ENCODE measurements at regions not wholly inside any gene's neighbourhood (a gene's known extent, or its start where the extent isn't known, plus 50 kb on each side); places are given as distances from the start of the nearest gene placed in this dataset.

- no peak overlapping the region for H3K4me3 ChIP-seq (ENCODE audit: low read depth in 1 of 3, low read length in 3 of 3)
- no peaks in the 10 kb centered on the region for H3K4me1 ChIP-seq (ENCODE audit: control insufficient read depth in 4 of 4, insufficient read depth in 4 of 4, low read length in 3 of 4)
- peaks cover 0 to 2% (median 0%) of the 10 kb centered on the region in 4 donors for H3K9me3 ChIP-seq (ENCODE audit: control insufficient read depth in 4 of 4, low read length in 3 of 4)
- H3K9ac ChIP-seq (ENCODE audit: low read depth in 1 of 2, low read length in 2 of 2): no peak overlapping the region
- TF ChIP-seq YY1 (IDR thresholded peaks at IDR 0.05) (no peak), RAD21 (IDR thresholded peaks at IDR 0.05) (no peak), HNF4G (IDR thresholded peaks at IDR 0.05) (no peak), JUND (IDR thresholded peaks at IDR 0.05) (no peak), FOXA1 (IDR thresholded peaks at IDR 0.05) (no peak), SP1 (IDR thresholded peaks at IDR 0.05) (no peak), RXRA (IDR thresholded peaks at IDR 0.05) (no peak)
- H3K27me3 ChIP-seq (ENCODE audit: control insufficient read depth in 4 of 4, insufficient read depth in 4 of 4, low read length in 3 of 4): no peaks in the 10 kb centered on the region
- H3K36me3 ChIP-seq (ENCODE audit: control insufficient read depth in 4 of 4, insufficient read depth in 3 of 4, low read depth in 1 of 4, low read length in 3 of 4): no peaks in the 10 kb centered on the region
- DNase-seq (ENCODE audit: low spot score): no peak
- H3K27ac ChIP-seq (ENCODE audit: low read depth in 1 of 2, low read length in 2 of 2): no peak overlapping the region
Measured at GRCh38 chr12:83257726-83258125, 571.0 kb downstream of the TMTC2 start.

DNA sequence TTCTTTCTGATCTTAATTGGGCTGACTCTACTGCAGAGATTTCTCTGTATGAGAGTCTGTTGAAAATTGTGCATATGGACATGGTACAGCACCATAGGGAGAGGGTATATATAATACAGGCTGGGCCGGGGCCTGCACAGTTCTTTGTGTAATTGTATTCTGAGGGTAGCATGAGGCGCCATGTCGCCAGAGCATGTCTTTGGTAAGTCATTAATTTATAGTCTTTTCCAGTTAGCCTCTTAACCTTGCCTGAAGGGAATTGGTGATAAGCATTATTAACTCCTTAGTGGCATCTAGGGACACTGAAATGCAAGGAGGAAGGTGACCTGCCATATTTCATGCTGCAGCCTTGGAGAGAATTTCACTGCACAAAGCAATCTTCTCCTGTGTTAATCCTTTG is 569.9 kb downstream of the TMTC2 start:
- Histone ChIP-seq H3K9ac (ENCODE audit: low read depth in 1 of 2, low read length in 2 of 2) (no peak overlapping the region), H3K36me3 (ENCODE audit: control insufficient read depth in 4 of 4, insufficient read depth in 3 of 4, low read depth in 1 of 4, low read length in 3 of 4) (no peaks in the 10 kb centered on the region), H3K27ac (ENCODE audit: low read depth in 1 of 2, low read length in 2 of 2) (no peak overlapping the region), H3K4me3 (ENCODE audit: low read depth in 1 of 3, low read length in 3 of 3) (no peak overlapping the region), H3K27me3 (ENCODE audit: control insufficient read depth in 4 of 4, insufficient read depth in 4 of 4, low read length in 3 of 4) (no peaks in the 10 kb centered on the region), H3K4me1 (ENCODE audit: control insufficient read depth in 4 of 4, insufficient read depth in 4 of 4, low read length in 3 of 4) (no peaks in the 10 kb centered on the region), H3K9me3 (ENCODE audit: control insufficient read depth in 4 of 4, low read length in 3 of 4) (peaks cover 0 to 2% (median 0%) of the 10 kb centered on the region in 4 donors)
- DNase-seq (ENCODE audit: low spot score): no peak
- TF ChIP-seq FOXA1 (IDR thresholded peaks at IDR 0.05) (no peak), TAF1 (conservative IDR thresholded peaks at IDR 0.05) (no peak), ATF3 (IDR thresholded peaks at IDR 0.05) (no peak), NR2F2 (IDR thresholded peaks at IDR 0.05) (no peak), SP1 (IDR thresholded peaks at IDR 0.05) (no peak), JUND (IDR thresholded peaks at IDR 0.05) (no peak), GABPA (IDR thresholded peaks at IDR 0.05 in 1 of 2, conservative IDR thresholded peaks at IDR 0.05 in 1 of 2) (no peak), RAD21 (IDR thresholded peaks at IDR 0.05) (no peak), YY1 (IDR thresholded peaks at IDR 0.05) (no peak), EGR1 (IDR thresholded peaks at IDR 0.05; ENCODE audit: low read depth in 2 of 2) (no peak), RXRA (IDR thresholded peaks at IDR 0.05) (no peak), FOXA2 (IDR thresholded peaks at IDR 0.05) (no peak)
- WGBS: 93% methylated on average over 3 of the region's 3 CpGs

- Histone ChIP-seq H3K9ac (ENCODE audit: low read depth in 1 of 2, low read length in 2 of 2) (no peak overlapping the region), H3K27me3 (ENCODE audit: control insufficient read depth in 4 of 4, insufficient read depth in 4 of 4, low read length in 3 of 4) (no peaks in the 10 kb centered on the region), H3K27ac (ENCODE audit: low read depth in 1 of 2, low read length in 2 of 2) (no peak overlapping the region), H3K4me1 (ENCODE audit: control insufficient read depth in 4 of 4, insufficient read depth in 4 of 4, low read length in 3 of 4) (no peaks in the 10 kb centered on the region), H3K4me3 (ENCODE audit: low read depth in 1 of 3, low read length in 3 of 3) (no peak overlapping the region), H3K9me3 (ENCODE audit: control insufficient read depth in 4 of 4, low read length in 3 of 4) (peaks cover 0 to 2% (median under 1%) of the 10 kb centered on the region in 4 donors), H3K36me3 (ENCODE audit: control insufficient read depth in 4 of 4, insufficient read depth in 3 of 4, low read depth in 1 of 4, low read length in 3 of 4) (no peaks in the 10 kb centered on the region)
- DNase-seq (ENCODE audit: low spot score): no peak
- TF ChIP-seq JUND (IDR thresholded peaks at IDR 0.05): no peak
- TF ChIP-seq GABPA (IDR thresholded peaks at IDR 0.05 in 1 of 2, conservative IDR thresholded peaks at IDR 0.05 in 1 of 2): no peak
- TF ChIP-seq SP1 (IDR thresholded peaks at IDR 0.05): no peak
- TF ChIP-seq, protein P1, sequence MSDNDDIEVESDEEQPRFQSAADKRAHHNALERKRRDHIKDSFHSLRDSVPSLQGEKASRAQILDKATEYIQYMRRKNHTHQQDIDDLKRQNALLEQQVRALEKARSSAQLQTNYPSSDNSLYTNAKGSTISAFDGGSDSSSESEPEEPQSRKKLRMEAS (IDR thresholded peaks at IDR 0.05): no peak
- no peak for TF ChIP-seq HNF4A (conservative IDR thresholded peaks at IDR 0.05)
- no peak for TF ChIP-seq YY1 (IDR thresholded peaks at IDR 0.05)
- no peak for TF ChIP-seq TAF1 (conservative IDR thresholded peaks at IDR 0.05)
- no peak for TF ChIP-seq CTCF (IDR thresholded peaks at IDR 0.05; ENCODE audit: low read depth, low read length, missing input control)
- no peak for TF ChIP-seq RAD21 (IDR thresholded peaks at IDR 0.05)
- TF ChIP-seq RXRA (IDR thresholded peaks at IDR 0.05): no peak
- WGBS: 79% methylated on average over 1 of the region's 1 CpG
Measured at GRCh38 chr12:83250866-83251265, 564.2 kb downstream of the TMTC2 start.
